AG09309 (cell line): ENCODE measurements at regions not wholly inside any gene's neighbourhood (a gene's known extent, or its start where the extent isn't known, plus 50 kb on each side); places are given as distances from the start of the nearest gene placed in this dataset.
"Not testable (repeated sequence)": the region's sequence is repeated elsewhere in the genome, so short reads cannot be mapped to it uniquely, and the experiment has no call there.

Experiments used
- DNase-seq: peaks from one replicate; pipeline ENCODE4 v3.0.0-alpha.2; 2010; ENCODE audit warnings: low read depth
- H3K4me3 ChIP-seq: 2 replicates; pipeline ENCODE4 v1.5.1; 2011; ENCODE audit warnings: mild to moderate bottlenecking, low read depth, low read length, moderate library complexity; ENCODE audit not compliant: control insufficient read depth
- TF ChIP-seq, protein P1 (sequence below): IDR thresholded peaks from 2 replicates; pipeline ENCODE4 v1.5.1; 2011; ENCODE audit warnings: mild to moderate bottlenecking, low read depth, low read length, inconsistent platforms; ENCODE audit not compliant: insufficient read depth, control insufficient read depth; ENCODE audit errors: missing control alignments

DNA sequence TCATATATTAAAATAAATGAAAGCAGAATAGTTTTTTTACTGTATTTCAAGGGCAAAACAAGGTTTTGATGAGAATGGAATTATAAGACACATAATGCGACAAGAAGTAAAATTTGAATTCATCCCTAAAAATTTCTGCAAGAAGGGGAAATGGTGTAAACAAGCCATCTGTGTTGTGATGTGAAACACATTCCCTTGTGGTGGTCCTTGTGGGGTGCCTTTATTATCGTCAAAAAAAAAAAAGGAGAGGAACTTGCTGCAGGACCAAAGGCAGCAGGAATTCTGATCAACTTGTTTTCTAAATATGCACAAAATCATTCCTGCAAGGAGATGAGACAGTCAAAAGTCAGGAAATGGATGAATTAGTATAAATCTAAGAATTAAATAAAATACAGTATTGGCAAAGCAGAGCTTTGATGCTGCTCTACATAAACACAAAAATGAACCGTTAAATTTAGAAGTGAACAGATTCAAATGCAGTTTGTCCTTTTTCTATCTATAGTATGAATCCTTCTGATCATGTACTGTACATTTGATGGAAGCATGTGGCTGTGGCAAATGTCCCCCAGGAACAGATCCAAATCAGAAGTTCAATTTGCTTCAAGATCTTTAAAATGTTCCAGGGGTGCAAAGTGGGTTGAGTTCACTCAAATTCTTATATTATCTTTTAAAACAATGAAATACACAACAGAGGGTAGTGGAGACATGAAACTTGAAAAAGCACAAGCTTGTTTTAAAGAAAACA lies 818.8 kb downstream of the PLCL1 start:
- no peak for DNase-seq
- H3K4me3 ChIP-seq: no peak overlapping the region
- TF ChIP-seq, protein P1, sequence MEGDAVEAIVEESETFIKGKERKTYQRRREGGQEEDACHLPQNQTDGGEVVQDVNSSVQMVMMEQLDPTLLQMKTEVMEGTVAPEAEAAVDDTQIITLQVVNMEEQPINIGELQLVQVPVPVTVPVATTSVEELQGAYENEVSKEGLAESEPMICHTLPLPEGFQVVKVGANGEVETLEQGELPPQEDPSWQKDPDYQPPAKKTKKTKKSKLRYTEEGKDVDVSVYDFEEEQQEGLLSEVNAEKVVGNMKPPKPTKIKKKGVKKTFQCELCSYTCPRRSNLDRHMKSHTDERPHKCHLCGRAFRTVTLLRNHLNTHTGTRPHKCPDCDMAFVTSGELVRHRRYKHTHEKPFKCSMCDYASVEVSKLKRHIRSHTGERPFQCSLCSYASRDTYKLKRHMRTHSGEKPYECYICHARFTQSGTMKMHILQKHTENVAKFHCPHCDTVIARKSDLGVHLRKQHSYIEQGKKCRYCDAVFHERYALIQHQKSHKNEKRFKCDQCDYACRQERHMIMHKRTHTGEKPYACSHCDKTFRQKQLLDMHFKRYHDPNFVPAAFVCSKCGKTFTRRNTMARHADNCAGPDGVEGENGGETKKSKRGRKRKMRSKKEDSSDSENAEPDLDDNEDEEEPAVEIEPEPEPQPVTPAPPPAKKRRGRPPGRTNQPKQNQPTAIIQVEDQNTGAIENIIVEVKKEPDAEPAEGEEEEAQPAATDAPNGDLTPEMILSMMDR: no peak

DNA sequence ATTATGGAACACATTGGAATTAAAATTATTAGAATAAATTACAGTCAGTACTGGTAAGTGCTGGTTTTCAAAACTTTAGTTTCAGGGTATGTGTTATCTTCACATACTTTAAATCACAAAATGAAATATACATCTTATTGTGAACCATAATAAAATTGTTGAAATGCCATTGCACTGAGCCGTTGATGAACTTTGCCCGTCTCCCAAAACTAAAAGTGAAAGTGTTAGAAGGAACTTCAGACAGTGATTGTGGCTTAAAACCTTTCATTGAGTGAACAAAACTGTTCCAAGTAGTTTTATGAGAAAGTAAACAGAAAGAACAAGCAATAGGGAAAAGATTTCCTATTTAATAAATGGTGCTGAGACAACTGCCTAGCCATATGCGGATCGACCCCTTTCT lies 811.6 kb downstream of the PLCL1 start:
- peak; percentile 11 for DNase-seq
- TF ChIP-seq, protein P1: no peak
- H3K4me3 ChIP-seq: no peak overlapping the region

DNA sequence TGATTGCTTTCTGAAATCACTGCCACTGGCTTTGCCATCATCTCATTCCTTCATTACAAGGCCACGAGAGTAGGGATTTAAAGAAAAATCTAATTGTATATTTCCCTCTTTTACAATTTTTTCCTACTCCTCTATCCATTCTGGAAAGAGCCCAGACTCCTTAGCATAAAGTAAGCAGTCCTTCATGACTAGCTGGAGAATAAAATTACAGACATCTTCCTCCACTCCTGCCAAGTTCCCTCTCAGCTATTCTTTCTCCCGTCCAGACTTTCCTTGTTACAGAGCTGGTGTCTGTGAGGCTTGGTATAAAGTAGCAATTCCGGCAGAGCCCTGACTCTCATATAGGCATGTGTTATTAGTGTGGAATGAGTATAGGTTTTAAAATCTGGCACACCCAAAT lies 806.8 kb downstream of the PLCL1 start:
- DNase-seq: no peak
- no peak overlapping the region for H3K4me3 ChIP-seq
- TF ChIP-seq, protein P1: no peak

DNA sequence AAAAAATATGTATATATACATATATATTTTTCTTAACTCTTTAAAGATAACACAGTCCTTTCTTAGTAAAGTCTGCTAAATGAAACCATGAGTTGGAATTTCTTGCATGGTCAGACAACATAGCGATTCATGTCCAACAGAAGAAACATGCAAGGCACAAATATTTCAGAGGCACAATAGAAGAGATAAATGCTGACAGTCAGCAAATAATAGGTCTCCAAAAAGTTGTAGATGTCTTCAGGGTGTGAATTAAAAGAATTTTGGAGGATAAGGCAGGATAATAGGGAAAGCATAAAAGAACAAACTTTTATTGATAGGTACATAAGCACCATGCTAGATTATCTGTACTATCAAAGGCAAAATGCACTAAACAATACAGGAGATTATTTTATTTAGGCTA lies 800.2 kb downstream of the PLCL1 start:
- no peak overlapping the region for H3K4me3 ChIP-seq

DNA sequence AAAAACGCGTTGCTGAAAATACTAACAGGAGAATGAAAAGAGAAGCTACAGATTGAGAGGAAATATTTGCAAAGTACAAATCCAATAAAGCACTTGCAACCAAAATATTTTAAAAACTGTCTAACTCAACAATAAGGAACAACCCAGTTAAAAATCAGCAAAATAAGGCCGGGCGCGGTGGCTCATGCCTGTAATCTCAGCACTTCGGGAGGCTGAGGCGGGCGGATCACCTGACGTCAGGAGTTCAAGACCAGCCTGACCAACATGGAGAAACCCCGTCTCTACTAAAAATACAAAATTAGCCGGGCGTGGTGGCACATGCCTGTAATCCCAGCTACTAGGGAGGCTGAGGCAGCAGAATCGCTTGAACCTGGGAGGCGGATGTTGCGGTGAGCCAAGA lies 798.6 kb downstream of the PLCL1 start:
- H3K4me3 ChIP-seq, DNase-seq: not testable (repeated sequence)

More for the DNA sequence above, 800.2 kb downstream of the PLCL1 start:
- TF ChIP-seq, protein P1: no peak
- DNase-seq: no peak

DNA sequence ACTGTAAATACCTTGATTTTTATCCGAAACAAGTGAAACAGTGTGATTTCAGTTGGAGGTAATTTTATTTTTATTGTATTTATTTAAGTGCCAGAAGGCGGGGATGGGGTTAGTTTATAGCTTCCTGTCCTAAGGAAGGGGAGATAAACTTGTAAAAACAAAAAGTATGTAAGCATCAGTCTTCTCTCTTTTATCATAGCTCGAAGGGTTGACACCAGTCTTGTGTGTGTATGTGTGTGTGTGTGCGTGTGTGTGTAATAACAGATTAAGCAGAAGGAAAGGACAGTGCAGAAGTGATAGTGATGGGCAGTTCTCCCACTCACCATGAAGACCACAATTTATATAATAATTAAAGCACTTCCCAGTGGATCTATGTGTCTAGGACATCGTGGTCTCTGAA lies 793.3 kb downstream of the PLCL1 start:
- TF ChIP-seq, protein P1: no peak
- no peak for DNase-seq
- H3K4me3 ChIP-seq: no peak overlapping the region

DNA sequence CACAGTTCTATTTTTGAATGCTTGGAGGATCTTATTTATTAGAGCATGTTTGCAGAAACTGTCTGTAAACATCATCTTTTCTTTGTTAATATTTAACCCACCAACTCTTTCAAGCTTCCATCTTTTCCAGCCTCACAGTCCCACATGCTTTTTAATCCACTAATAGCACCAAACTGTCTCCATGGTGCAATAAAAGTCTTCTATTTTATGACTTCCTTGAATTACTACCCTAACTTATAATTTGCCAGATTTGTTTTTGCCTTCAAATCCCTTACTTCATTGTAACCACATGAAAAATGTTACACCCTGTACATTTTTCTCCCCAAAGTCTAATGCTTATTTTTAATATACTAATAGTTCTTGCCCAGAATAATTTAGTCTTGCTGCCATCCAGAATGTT lies 792.6 kb downstream of the PLCL1 start:
- H3K4me3 ChIP-seq: no peak overlapping the region
- TF ChIP-seq, protein P1: no peak
- DNase-seq: no peak
